Erythroblast (primary cell): ENCODE measurements at regions not wholly inside any gene's neighbourhood (a gene's known extent, or its start where the extent isn't known, plus 50 kb on each side); places are given as distances from the start of the nearest gene placed in this dataset.

Experiments
- GATA1 ChIP-seq: IDR thresholded peaks from 2 replicates; pipeline ENCODE4 v1.6.1; 2011; ENCODE audit warnings: low read depth, mild to moderate bottlenecking, control low read depth, low read length, moderate library complexity
- POLR2A ChIP-seq: IDR thresholded peaks from 2 replicates; pipeline ENCODE4 v1.6.1; 2011; ENCODE audit warnings: mild to moderate bottlenecking, low read length

DNA sequence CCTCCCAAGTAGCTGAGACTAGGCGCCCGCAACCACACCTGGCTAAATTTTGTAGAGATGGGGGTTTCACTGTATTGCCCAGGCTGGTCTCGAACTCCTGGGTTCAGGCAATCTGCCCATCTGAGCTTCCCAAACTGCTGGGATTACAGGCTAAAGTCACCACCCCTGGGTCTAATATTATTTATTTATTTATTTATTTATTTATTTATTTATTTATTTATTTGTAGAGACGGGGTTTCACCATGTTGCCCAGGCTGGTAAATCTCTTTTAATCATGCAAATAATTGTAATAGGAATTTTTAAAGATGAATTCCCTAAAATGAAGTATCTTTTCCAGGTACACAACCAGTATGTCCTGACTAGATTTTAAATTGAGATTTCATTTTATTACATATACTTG is 761.8 kb downstream of the TRAM1L1 start:
- TF ChIP-seq POLR2A (no peak), GATA1 (no peak)
